K562 (cell line): ENCODE measurements at regions not wholly inside any gene's neighbourhood (a gene's known extent, or its start where the extent isn't known, plus 50 kb on each side); places are given as distances from the start of the nearest gene placed in this dataset.

Source experiments
- ATF7 ChIP-seq: fragments of 450-650 bp; IDR thresholded peaks from 2 replicates; pipeline ENCODE4 v1.7.1; 2014; ENCODE audit warnings: mild to moderate bottlenecking, moderate library complexity
- DPF2 ChIP-seq: fragments of 450-650 bp; IDR thresholded peaks from 2 replicates; pipeline ENCODE4 v1.6.1; 2016
- FOXJ2 ChIP-seq: fragments of 200-800 bp; sonication (Bioruptor generic); IDR thresholded peaks from 2 replicates; pipeline ENCODE4 v1.6.1; 2016; ENCODE audit warnings: missing genetic modification characterization, missing compliant biosample characterization
- FOXM1 ChIP-seq, 2 experiments: fragments of 450-650 bp in 1 of 2; sonication (generic) in 1 of 2; formaldehyde crosslinking in 1 of 2; IDR thresholded peaks; 2 replicates each; pipeline versions ENCODE4 v1.6.1 to v1.9.0; 2017 to 2022; ENCODE audit warnings: low read depth in 2 of 2, mild to moderate bottlenecking in 2 of 2, missing genetic modification reagents in 1 of 2, moderate library complexity in 1 of 2
- GTF2A2 ChIP-seq: IDR thresholded peaks from 2 replicates; pipeline ENCODE4 v1.6.1; 2016; ENCODE audit warnings: mild to moderate bottlenecking, missing genetic modification characterization, missing compliant biosample characterization
- JUN ChIP-seq, 2 experiments: sonication (generic) in 1 of 2; formaldehyde crosslinking in 1 of 2; IDR thresholded peaks; 2 replicates each; pipeline versions ENCODE4 v1.6.1 to v1.8.0; 2012 to 2022; ENCODE audit warnings: borderline replicate concordance in 2 of 2, mild to moderate bottlenecking in 2 of 2, improper control_type of control experiment in 1 of 2, low read depth in 1 of 2, low read length in 1 of 2, missing genetic modification reagents in 1 of 2
- JUND ChIP-seq, 2 experiments: IDR thresholded peaks; 2 replicates in 1 of 2; 3 replicates in 1 of 2; pipeline ENCODE4 v1.6.1; 2011; ENCODE audit warnings: borderline replicate concordance in 2 of 2, low read depth in 2 of 2, low read length in 2 of 2, improper control_type of control experiment in 1 of 2, missing biosample characterization in 1 of 2, missing genetic modification characterization in 1 of 2, missing genetic modification reagents in 1 of 2
- MAFK ChIP-seq: IDR thresholded peaks from 2 replicates; pipeline ENCODE4 v1.6.1; 2011; ENCODE audit warnings: low read length, improper control_type of control experiment
- NR2C2 ChIP-seq, 2 experiments: fragments of 200-800 bp in 1 of 2; sonication (Bioruptor generic) in 1 of 2; sonication (generic) in 1 of 2; formaldehyde crosslinking in 1 of 2; IDR thresholded peaks; 2 replicates each; pipeline versions ENCODE4 v1.6.1 to v1.8.0; 2016 to 2022; ENCODE audit warnings: mild to moderate bottlenecking in 1 of 2, missing compliant biosample characterization in 1 of 2, missing genetic modification characterization in 1 of 2, missing genetic modification reagents in 1 of 2
- RFX1 ChIP-seq: fragments of 450-650 bp; IDR thresholded peaks from 2 replicates; pipeline ENCODE4 v1.6.1; 2016; ENCODE audit warnings: mild to moderate bottlenecking, moderate library complexity
- SOX6 ChIP-seq: fragments of 450-650 bp; IDR thresholded peaks from 2 replicates; pipeline ENCODE4 v1.6.1; 2014; ENCODE audit warnings: mild to moderate bottlenecking
- TARDBP ChIP-seq: fragments of 450-650 bp; IDR thresholded peaks from 2 replicates; pipeline ENCODE4 v1.6.1; 2016
- ZNF316 ChIP-seq: fragments of 450-650 bp; IDR thresholded peaks from 2 replicates; pipeline ENCODE4 v1.6.1; 2016
- ZNF384 ChIP-seq: IDR thresholded peaks from 2 replicates; pipeline ENCODE4 v1.6.1; 2012; ENCODE audit warnings: low read depth, low read length, improper control_type of control experiment
- ZNF589 ChIP-seq: fragments of 200-800 bp; sonication (Bioruptor generic); IDR thresholded peaks from 2 replicates; pipeline ENCODE4 v1.6.1; 2016; ENCODE audit warnings: low read depth, missing genetic modification characterization, missing compliant biosample characterization
- ZNF79 ChIP-seq: fragments of 250-450 bp; sonication (Bioruptor Pico); IDR thresholded peaks from 2 replicates; pipeline ENCODE4 v1.4.0; 2020; ENCODE audit warnings: low read depth, mild to moderate bottlenecking, moderate library complexity
- TF ChIP-seq, protein P1 (sequence below): fragments of 450-650 bp; IDR thresholded peaks from 2 replicates; pipeline ENCODE4 v1.6.1; 2018; ENCODE audit not compliant: partially characterized antibody
- TF ChIP-seq, protein P2 (sequence below), 2 experiments: fragments of 200-800 bp in 1 of 2; sonication (Bioruptor generic) in 1 of 2; sonication (generic) in 1 of 2; formaldehyde crosslinking in 1 of 2; IDR thresholded peaks in 1 of 2; conservative IDR thresholded peaks in 1 of 2; 2 replicates each; pipeline versions ENCODE4 v1.5.0 to v1.6.1; 2016 to 2020; ENCODE audit warnings: missing compliant biosample characterization in 1 of 2, missing genetic modification characterization in 1 of 2, missing genetic modification reagents in 1 of 2
- TF ChIP-seq, protein P3 (sequence below): fragments of 450-650 bp; IDR thresholded peaks from 2 replicates; pipeline ENCODE4 v1.6.1; 2016; ENCODE audit warnings: mild to moderate bottlenecking

DNA sequence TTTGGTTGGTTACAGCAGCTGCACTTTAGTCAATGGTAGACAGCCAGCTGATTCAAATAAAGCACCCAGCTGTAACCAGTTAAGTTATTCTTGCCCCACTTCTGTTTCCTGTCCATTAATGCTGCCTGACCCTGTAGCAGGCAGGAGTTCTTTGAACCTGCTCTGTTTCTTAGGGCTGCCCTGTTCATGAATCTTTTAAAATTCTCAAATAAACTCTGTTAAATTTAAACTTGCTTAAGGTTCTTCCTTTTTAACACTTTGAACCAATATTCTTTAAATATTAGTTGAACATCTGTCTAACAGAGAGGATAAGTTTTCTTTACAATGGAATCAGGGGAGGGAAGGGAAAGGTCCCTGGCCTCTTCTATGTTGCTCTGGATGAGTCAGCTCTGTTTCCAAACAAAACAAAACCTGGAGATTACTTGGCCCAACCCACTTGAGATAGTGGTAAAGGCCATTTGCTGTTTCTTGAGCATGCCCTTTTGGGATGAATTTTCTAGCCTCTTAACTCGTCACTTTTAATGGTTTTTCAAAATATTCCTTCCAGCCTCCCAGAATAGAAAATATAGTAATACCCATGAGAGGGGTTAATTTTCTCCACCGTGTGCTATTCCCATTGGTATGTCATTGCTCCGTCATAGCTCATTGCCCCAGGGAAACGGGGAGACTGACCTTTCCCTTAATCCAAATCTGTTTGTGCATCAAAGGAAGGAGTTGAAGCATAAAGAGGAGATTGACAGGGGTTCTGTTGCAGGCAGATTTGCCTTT is 112.1 kb upstream of the FHL2 start (continued):
- TF ChIP-seq, protein P1, sequence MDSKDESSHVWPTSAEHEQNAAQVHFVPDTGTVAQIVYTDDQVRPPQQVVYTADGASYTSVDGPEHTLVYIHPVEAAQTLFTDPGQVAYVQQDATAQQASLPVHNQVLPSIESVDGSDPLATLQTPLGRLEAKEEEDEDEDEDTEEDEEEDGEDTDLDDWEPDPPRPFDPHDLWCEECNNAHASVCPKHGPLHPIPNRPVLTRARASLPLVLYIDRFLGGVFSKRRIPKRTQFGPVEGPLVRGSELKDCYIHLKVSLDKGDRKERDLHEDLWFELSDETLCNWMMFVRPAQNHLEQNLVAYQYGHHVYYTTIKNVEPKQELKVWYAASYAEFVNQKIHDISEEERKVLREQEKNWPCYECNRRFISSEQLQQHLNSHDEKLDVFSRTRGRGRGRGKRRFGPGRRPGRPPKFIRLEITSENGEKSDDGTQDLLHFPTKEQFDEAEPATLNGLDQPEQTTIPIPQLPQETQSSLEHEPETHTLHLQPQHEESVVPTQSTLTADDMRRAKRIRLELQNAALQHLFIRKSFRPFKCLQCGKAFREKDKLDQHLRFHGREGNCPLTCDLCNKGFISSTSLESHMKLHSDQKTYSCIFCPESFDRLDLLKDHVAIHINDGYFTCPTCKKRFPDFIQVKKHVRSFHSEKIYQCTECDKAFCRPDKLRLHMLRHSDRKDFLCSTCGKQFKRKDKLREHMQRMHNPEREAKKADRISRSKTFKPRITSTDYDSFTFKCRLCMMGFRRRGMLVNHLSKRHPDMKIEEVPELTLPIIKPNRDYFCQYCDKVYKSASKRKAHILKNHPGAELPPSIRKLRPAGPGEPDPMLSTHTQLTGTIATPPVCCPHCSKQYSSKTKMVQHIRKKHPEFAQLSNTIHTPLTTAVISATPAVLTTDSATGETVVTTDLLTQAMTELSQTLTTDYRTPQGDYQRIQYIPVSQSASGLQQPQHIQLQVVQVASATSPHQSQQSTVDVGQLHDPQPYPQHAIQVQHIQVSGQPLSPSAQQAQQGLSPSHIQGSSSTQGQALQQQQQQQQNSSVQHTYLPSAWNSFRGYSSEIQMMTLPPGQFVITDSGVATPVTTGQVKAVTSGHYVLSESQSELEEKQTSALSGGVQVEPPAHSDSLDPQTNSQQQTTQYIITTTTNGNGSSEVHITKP = peak; percentile 79
- peak; percentile 69 for TF ChIP-seq ZNF316
- TF ChIP-seq ATF7 = peak; percentile 32; the same call in 1 of the 2 replicates
- TF ChIP-seq FOXJ2 (tag) = peak; percentile 92
- 0 out of 2 replicates have a peak, but pooled peaks have one; percentile 25 for TF ChIP-seq RFX1
- peak; percentile 60 for TF ChIP-seq SOX6
- TF ChIP-seq, protein P2, sequence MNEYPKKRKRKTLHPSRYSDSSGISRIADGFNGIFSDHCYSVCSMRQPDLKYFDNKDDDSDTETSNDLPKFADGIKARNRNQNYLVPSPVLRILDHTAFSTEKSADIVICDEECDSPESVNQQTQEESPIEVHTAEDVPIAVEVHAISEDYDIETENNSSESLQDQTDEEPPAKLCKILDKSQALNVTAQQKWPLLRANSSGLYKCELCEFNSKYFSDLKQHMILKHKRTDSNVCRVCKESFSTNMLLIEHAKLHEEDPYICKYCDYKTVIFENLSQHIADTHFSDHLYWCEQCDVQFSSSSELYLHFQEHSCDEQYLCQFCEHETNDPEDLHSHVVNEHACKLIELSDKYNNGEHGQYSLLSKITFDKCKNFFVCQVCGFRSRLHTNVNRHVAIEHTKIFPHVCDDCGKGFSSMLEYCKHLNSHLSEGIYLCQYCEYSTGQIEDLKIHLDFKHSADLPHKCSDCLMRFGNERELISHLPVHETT (CRISPR knock-in tag; conservative IDR thresholded peaks at IDR 0.05 in 1 of 2, IDR thresholded peaks at IDR 0.05 in 1 of 2) = peak in 1 of 2 experiments; percentile 66; a peak in 2 of 4 replicates
- TF ChIP-seq, protein P3, sequence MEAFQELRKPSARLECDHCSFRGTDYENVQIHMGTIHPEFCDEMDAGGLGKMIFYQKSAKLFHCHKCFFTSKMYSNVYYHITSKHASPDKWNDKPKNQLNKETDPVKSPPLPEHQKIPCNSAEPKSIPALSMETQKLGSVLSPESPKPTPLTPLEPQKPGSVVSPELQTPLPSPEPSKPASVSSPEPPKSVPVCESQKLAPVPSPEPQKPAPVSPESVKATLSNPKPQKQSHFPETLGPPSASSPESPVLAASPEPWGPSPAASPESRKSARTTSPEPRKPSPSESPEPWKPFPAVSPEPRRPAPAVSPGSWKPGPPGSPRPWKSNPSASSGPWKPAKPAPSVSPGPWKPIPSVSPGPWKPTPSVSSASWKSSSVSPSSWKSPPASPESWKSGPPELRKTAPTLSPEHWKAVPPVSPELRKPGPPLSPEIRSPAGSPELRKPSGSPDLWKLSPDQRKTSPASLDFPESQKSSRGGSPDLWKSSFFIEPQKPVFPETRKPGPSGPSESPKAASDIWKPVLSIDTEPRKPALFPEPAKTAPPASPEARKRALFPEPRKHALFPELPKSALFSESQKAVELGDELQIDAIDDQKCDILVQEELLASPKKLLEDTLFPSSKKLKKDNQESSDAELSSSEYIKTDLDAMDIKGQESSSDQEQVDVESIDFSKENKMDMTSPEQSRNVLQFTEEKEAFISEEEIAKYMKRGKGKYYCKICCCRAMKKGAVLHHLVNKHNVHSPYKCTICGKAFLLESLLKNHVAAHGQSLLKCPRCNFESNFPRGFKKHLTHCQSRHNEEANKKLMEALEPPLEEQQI = no peak
- no peak for TF ChIP-seq TARDBP
- TF ChIP-seq NR2C2 (CRISPR knock-in tag; IDR thresholded peaks at IDR 0.05) = no peak
- TF ChIP-seq NR2C2 (tag; IDR thresholded peaks at IDR 0.05) = peak; percentile 67
- TF ChIP-seq GTF2A2 (tag) = 0 out of 2 replicates have a peak, but pooled peaks have one; percentile 10
- 0 out of 2 replicates have a peak, but pooled peaks have one; percentile 32 for TF ChIP-seq ZNF589 (CRISPR knock-in tag)
- TF ChIP-seq ZNF384 = no peak
- no peak for TF ChIP-seq ZNF79
- peak; percentile 56; the same call in 1 of the 2 replicates for TF ChIP-seq MAFK
- TF ChIP-seq DPF2 = peak; percentile 73
- TF ChIP-seq JUND (IDR thresholded peaks at IDR 0.05; ENCODE audit: borderline replicate concordance, low read depth, low read length) = peak; percentile 93
- TF ChIP-seq JUND (tag; IDR thresholded peaks at IDR 0.05; ENCODE audit: borderline replicate concordance, low read depth, low read length) = peak; percentile 93
- TF ChIP-seq JUN (IDR thresholded peaks at IDR 0.05; ENCODE audit: borderline replicate concordance, low read depth, low read length) = peak; percentile 81
- TF ChIP-seq JUN (CRISPR knock-in tag; IDR thresholded peaks at IDR 0.05; ENCODE audit: borderline replicate concordance) = no peak
- peak; percentile 35; the same call in 1 of the 2 replicates for TF ChIP-seq FOXM1 (IDR thresholded peaks at IDR 0.05; ENCODE audit: low read depth)
- TF ChIP-seq FOXM1 (CRISPR knock-in tag; IDR thresholded peaks at IDR 0.05; ENCODE audit: low read depth) = no peak
